AG10803 (cell line): ENCODE measurements at regions not wholly inside any gene's neighbourhood (a gene's known extent, or its start where the extent isn't known, plus 50 kb on each side); places are given as distances from the start of the nearest gene placed in this dataset.
A peak's percentile ranks its signal among the peaks of the same experiment; 100 is the strongest.

Source experiments
- DNase-seq: peaks from one replicate; pipeline ENCODE4 v3.0.0; 2010; ENCODE audit warnings: low read depth
- H3K4me3 ChIP-seq: 2 replicates; pipeline ENCODE4 v1.5.1; 2011; ENCODE audit warnings: mild to moderate bottlenecking, low read length, control low read depth
- TF ChIP-seq, protein P1 (sequence below): conservative IDR thresholded peaks from 2 replicates; pipeline ENCODE4 v1.5.1; 2011; ENCODE audit warnings: mild to moderate bottlenecking, low read length, control low read depth, inconsistent platforms

DNA sequence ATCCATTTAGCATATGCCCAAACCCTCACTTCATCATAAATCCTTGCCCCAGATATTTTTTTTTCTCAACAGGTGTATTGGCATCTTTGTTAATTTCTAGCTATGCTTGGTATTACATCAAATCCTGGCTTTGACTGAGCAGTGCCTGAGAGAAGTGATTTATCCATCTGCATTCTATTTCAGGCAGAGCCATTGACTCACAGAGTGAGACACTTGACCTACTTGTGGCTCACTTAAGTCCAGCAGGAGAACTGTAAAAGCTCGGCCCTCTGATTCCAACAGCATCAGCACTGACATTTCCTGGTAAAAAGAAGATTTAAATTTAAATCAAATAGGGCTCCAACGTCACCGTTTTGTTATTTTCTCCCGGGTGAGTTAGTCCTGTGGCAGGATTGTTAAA, 93.4 kb downstream of the PLK2 start:
- DNase-seq: peak; percentile 39
- H3K4me3 ChIP-seq: no peak overlapping the region
- TF ChIP-seq, protein P1, sequence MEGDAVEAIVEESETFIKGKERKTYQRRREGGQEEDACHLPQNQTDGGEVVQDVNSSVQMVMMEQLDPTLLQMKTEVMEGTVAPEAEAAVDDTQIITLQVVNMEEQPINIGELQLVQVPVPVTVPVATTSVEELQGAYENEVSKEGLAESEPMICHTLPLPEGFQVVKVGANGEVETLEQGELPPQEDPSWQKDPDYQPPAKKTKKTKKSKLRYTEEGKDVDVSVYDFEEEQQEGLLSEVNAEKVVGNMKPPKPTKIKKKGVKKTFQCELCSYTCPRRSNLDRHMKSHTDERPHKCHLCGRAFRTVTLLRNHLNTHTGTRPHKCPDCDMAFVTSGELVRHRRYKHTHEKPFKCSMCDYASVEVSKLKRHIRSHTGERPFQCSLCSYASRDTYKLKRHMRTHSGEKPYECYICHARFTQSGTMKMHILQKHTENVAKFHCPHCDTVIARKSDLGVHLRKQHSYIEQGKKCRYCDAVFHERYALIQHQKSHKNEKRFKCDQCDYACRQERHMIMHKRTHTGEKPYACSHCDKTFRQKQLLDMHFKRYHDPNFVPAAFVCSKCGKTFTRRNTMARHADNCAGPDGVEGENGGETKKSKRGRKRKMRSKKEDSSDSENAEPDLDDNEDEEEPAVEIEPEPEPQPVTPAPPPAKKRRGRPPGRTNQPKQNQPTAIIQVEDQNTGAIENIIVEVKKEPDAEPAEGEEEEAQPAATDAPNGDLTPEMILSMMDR: no peak

DNA sequence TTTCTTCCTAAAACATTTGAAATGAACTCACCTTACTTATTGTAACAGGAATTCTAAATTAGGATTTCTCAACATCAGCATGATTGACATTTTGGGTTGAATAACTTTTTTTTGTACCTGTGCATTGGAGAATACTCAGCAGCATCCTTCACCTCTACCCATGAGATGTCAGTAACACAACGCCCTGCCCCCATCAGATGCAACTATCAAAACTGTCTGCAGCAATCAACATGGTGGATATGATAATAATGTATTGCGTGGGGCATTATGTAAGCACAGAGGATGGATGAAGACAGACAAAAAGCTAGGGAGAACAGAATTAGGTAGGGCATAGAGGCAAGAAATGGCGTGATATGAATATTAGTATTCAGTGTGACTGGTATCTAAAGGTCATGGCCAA, 94.1 kb downstream of the PLK2 start:
- H3K4me3 ChIP-seq: no peak overlapping the region
- DNase-seq: no peak
- TF ChIP-seq, protein P1: no peak

DNA sequence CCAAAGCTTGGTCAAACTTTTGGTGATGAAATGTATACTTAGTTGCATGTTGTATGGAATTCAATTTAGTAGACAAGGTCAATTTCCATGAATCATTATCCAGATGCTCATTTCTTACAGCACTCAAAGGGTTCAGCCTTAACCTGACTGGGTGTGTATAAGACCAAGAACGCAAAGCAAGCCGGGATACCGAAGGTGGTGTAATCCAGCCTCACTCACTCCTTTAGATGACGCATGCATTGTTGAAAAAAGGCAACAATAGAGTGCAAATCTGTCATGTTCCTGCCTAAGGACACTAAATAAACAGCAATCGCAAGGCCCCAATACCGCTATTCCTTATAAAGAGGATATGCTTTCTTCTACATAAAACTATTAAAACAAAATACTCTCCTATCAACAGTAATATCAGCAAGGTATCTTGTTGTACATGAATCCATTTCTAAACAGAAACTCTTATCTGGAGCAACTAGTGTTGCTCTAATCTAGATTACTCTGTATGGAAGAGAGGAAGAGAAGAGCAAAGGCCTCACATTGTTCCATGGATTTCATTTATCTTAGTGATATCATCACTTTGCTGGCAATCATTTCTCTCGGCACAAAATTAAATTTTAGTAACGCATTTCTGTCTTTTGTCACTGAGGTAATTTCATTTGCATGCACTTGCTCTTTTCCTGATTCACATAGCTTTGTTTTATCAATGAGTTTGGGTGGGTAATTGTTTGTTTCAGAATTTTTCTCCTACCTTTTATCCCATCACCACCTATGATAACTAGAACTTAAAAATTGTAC, 96.2 kb downstream of the PLK2 start:
- no peak overlapping the region for H3K4me3 ChIP-seq
- DNase-seq: no peak
- TF ChIP-seq, protein P1: no peak

DNA sequence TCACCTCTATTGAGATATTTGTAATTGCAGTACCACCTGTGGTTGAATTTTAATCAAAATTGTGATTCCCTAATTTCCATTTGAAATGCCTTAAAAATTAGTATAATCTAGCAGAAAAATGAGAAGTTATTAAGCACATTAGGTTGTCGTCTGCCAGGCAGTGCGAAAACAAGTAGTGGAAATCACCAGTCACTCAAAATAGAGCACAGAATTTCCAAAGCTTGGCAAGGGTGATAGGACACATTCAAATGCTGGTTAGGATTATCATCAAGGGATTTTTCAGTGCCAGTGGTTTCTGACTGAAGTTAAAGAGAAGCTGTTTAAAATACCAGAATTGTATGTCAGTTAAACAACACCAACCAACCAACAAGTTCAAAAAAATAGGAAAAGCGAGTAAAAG, 97.8 kb downstream of the PLK2 start:
- H3K4me3 ChIP-seq: no peak overlapping the region
- TF ChIP-seq, protein P1: no peak
- DNase-seq: no peak

DNA sequence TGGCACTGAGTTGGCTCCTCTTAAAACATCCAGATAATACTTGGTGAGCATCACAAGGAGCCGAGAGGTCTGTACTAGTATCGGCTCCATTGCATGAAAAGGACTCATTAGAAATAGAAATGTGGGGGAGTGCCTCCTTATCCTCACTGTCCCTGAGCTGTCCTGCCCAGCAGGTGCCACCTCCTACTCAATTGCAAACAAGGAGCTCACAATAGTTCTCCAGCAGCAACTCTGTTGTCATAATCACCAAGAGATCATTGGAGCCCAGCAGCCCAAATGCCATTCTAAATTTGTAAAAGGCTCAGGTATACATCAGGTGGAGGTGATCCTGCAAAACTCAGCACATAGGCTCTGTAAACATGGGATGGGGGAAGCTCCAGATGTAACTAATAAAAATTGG, 99.1 kb downstream of the PLK2 start:
- H3K4me3 ChIP-seq: no peak overlapping the region
- DNase-seq: no peak
- TF ChIP-seq, protein P1: no peak

DNA sequence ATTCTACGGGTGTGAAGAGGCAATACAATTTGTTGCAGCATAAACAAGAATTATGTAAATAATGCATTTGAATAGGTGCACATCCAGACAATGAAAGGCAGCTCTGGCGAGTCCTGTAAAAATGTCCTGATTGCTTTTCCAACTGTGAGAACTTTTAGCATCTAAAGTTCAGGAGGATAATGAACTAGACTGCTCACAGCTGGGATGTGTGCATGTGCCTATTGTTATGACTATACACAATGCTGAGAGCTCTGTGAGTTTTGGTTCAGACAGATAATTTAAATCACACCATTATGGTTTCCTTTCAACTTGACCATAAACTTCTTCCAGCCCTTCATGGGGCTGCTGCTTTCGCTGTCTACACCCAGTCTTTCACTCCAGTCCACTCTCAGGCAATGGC, 99.9 kb downstream of the PLK2 start:
- TF ChIP-seq, protein P1: no peak
- DNase-seq: no peak
- H3K4me3 ChIP-seq: no peak overlapping the region

DNA sequence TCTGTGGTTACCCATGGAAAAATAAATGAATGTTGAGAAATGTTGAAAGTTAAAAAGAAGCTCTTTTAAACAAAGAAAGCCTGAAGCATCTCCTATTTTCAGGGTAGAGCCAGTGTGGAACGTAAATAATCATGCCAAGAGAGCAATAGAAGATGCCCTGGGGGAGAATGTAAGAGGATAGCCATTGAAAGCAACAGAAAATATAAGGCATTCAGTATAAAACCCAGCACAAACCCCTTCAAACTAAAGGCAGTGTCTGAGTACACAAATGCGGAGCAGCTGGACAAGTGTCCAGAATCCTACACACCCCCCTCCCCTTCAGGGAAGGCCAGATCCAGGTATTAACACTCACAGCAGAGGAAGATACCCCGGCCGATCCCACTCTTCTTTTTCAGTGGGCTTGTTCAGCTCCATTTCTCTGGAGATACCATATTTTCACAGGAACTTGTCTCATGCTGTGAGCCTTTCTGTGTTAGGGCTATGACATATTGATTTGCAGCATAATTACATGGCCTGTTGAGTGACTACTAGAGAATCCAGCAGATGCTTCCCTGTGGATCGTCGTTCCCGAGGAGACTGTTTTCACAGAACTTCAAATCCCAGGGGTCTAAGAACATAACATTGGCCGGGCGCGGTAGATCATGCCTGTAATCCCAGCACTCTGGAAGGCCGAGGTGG, 101.2 kb downstream of the PLK2 start:
- no peak overlapping the region for H3K4me3 ChIP-seq
- TF ChIP-seq, protein P1: no peak
- DNase-seq: no peak
